ENCODE measurements at regions not wholly inside any gene's neighbourhood (a gene's known extent, or its start where the extent isn't known, plus 50 kb on each side); places are given as distances from the start of the nearest gene placed in this dataset.

GRCh38 chr2:78535395-78535794, 490.1 kb upstream of the REG3G start:
- TF ChIP-seq CTCF (IDR thresholded peaks at IDR 0.05; ENCODE audit: low read length) (no peak), EZH2 (IDR thresholded peaks at IDR 0.05; ENCODE audit: borderline replicate concordance, low read length) (no peak)

All from OCI-LY1 (cell line).